Neural progenitor cell (in vitro differentiated cells): ENCODE measurements at regions not wholly inside any gene's neighbourhood (a gene's known extent, or its start where the extent isn't known, plus 50 kb on each side); places are given as distances from the start of the nearest gene placed in this dataset.

Experiments used
- DNase-seq: peaks from one replicate; pipeline ENCODE4 v3.0.0-alpha.2; 2016; ENCODE audit warnings: low spot score
- H2AFZ ChIP-seq: fragments of 200-600 bp; sonication (generic); replicated peaks from 2 replicates; pipeline ENCODE4 v1.6.1; 2016; ENCODE audit warnings: antibody characterized with exemption
- H3F3A ChIP-seq: fragments of 200-600 bp; sonication (generic); 2 replicates; pipeline ENCODE4 v1.6.1; 2016; ENCODE audit warnings: antibody characterized with exemption, low read depth
- H3K27ac ChIP-seq: fragments of 200-600 bp; sonication (generic); 2 replicates; pipeline ENCODE4 v1.5.1; 2016; ENCODE audit warnings: mild to moderate bottlenecking
- H3K27me3 ChIP-seq: fragments of 200-600 bp; sonication (generic); 2 replicates; pipeline ENCODE4 v1.6.1; 2016; ENCODE audit warnings: mild to moderate bottlenecking, moderate library complexity
- H3K36me3 ChIP-seq: fragments of 200-600 bp; sonication (generic); 2 replicates; pipeline ENCODE4 v1.5.1; 2016
- H3K4me1 ChIP-seq: fragments of 200-600 bp; sonication (generic); 2 replicates; pipeline ENCODE4 v1.6.1; 2016; ENCODE audit warnings: mixed run types
- H3K4me2 ChIP-seq: fragments of 200-600 bp; sonication (generic); 2 replicates; pipeline ENCODE4 v1.6.1; 2016
- H3K4me3 ChIP-seq: fragments of 200-600 bp; sonication (generic); 2 replicates; pipeline ENCODE4 v1.5.1; 2016
- H3K79me2 ChIP-seq: fragments of 200-600 bp; sonication (generic); 2 replicates; pipeline ENCODE4 v1.6.1; 2016; ENCODE audit warnings: low read depth
- H3K9ac ChIP-seq: fragments of 200-600 bp; sonication (generic); 2 replicates; pipeline ENCODE4 v1.6.1; 2016
- H3K9me3 ChIP-seq: fragments of 200-600 bp; sonication (generic); 2 replicates; pipeline ENCODE4 v1.5.1; 2016; ENCODE audit warnings: low read depth
- H4K20me1 ChIP-seq: fragments of 200-600 bp; sonication (generic); 2 replicates; pipeline ENCODE4 v1.6.1; 2016; ENCODE audit warnings: low read depth
- H3K27ac Mint-ChIP-seq: 3 replicates; pipeline ENCODE4 v1.8.0; 2021; ENCODE audit warnings: mixed read lengths
- H3K27me3 Mint-ChIP-seq: 2 replicates; pipeline ENCODE4 v1.8.0; 2022; ENCODE audit warnings: low read depth, mild to moderate bottlenecking, inconsistent platforms, moderate library complexity, mixed read lengths; ENCODE audit not compliant: insufficient read depth
- H3K36me3 Mint-ChIP-seq: 3 replicates; pipeline ENCODE4 v1.8.0; 2021; ENCODE audit warnings: mixed read lengths
- H3K4me1 Mint-ChIP-seq: 3 replicates; pipeline ENCODE4 v1.8.0; 2021; ENCODE audit warnings: mixed read lengths
- H3K4me3 Mint-ChIP-seq: 3 replicates; pipeline ENCODE4 v1.8.0; 2021; ENCODE audit warnings: mild to moderate bottlenecking, moderate library complexity, mixed read lengths
- H3K9me3 Mint-ChIP-seq: 3 replicates; pipeline ENCODE4 v1.8.0; 2020; ENCODE audit warnings: mixed read lengths
- EZH2 ChIP-seq: fragments of 200-600 bp; sonication (generic); IDR thresholded peaks from 2 replicates; pipeline ENCODE4 v1.6.1; 2017; ENCODE audit warnings: antibody characterized with exemption, mild to moderate bottlenecking, moderate library complexity
- EZH2phosphoT487 ChIP-seq: fragments of 200-600 bp; sonication (generic); IDR thresholded peaks from 2 replicates; pipeline ENCODE4 v1.6.1; 2017; ENCODE audit warnings: antibody characterized with exemption
- TF ChIP-seq, protein P1 (sequence below): fragments of 200-600 bp; sonication (generic); IDR thresholded peaks from 2 replicates; pipeline ENCODE4 v1.5.1; 2017; ENCODE audit warnings: antibody characterized with exemption, mild to moderate bottlenecking

DNA sequence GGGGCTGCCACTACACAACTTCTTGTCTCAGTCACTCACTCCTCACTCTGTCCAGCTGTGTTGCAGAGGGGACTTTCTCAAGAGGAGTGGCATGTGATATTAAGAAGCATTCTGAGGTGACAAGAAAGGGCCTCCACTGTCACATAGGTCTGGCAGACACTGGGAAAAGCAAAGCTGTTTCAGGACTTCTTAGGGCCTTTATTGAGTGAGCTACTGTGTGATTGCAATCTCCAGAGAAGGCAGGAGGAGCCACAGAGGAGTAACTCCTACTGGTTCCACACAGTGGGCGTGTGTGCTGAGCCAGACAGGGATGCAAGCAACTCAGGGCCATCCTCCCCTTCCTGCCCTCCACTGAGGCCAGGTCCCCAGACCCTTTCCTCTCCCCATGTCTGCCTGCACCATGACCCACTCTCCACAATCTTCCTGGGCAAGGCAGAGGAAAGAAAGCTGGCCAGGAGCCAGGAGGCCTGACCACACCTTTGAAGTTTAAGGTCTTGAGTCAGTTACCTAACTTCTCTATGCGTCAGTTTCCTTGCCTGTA, 262.0 kb upstream of the ZMIZ1 start:
- no peak overlapping the region for H3K9ac ChIP-seq
- H3K4me3 ChIP-seq = no peak overlapping the region
- H3K27me3 Mint-ChIP-seq = peaks cover 14% of the 10 kb centered on the region
- no peak overlapping the region for H3K4me2 ChIP-seq
- H3K4me1 ChIP-seq = peaks cover 14% of the 10 kb centered on the region
- no peak overlapping the region for H3K27ac ChIP-seq
- no peaks in the 10 kb centered on the region for H3K9me3 ChIP-seq
- no peak for TF ChIP-seq EZH2
- TF ChIP-seq, protein P1, sequence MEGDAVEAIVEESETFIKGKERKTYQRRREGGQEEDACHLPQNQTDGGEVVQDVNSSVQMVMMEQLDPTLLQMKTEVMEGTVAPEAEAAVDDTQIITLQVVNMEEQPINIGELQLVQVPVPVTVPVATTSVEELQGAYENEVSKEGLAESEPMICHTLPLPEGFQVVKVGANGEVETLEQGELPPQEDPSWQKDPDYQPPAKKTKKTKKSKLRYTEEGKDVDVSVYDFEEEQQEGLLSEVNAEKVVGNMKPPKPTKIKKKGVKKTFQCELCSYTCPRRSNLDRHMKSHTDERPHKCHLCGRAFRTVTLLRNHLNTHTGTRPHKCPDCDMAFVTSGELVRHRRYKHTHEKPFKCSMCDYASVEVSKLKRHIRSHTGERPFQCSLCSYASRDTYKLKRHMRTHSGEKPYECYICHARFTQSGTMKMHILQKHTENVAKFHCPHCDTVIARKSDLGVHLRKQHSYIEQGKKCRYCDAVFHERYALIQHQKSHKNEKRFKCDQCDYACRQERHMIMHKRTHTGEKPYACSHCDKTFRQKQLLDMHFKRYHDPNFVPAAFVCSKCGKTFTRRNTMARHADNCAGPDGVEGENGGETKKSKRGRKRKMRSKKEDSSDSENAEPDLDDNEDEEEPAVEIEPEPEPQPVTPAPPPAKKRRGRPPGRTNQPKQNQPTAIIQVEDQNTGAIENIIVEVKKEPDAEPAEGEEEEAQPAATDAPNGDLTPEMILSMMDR = no peak
- TF ChIP-seq EZH2phosphoT487 = no peak
- no peak overlapping the region for H3K27ac Mint-ChIP-seq
- no peak overlapping the region for H2AFZ ChIP-seq
- H3K79me2 ChIP-seq = no peaks in the 10 kb centered on the region
- no peaks in the 10 kb centered on the region for H3K27me3 ChIP-seq
- H3K4me1 Mint-ChIP-seq = peaks cover 33% of the 10 kb centered on the region
- H3K9me3 Mint-ChIP-seq = no peaks in the 10 kb centered on the region
- no peak overlapping the region for H3K4me3 Mint-ChIP-seq
- DNase-seq = no peak
- H4K20me1 ChIP-seq = no peaks in the 10 kb centered on the region
- no peaks in the 10 kb centered on the region for H3F3A ChIP-seq
- H3K36me3 Mint-ChIP-seq = no peaks in the 10 kb centered on the region
- no peaks in the 10 kb centered on the region for H3K36me3 ChIP-seq

DNA sequence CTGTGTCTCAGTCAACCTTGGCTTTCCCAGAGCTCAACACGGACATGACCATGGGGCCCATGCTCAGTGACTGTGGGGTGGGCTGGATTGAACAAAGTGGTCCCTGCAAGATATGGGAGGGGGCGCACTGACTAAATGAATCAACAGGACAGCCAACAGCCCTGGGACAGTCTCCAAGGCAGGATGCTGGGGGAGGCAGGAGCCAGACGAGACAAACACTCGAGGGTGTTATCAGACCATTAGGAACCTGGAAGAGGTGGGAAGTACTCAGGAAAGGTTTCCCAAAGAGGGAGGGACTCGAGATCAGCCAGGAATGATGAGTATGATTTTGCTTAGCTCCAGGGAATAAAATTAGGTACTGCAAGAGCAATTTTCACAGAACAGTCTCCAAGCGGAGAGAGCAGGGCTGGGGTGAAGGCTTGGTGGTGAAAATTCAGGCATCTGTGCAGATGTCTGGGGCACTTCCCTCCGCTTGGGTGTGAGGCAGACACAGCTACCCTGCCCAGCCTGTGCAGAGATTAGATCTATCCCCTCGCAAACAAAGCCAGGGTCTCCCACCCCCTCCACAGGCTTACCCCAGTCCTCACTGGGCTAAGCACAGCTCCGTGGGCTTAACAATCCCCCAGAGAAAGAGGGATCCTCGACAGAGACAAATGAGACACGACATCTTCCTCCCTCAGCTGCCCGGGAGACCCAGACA, 261.1 kb upstream of the ZMIZ1 start:
- TF ChIP-seq EZH2phosphoT487 (no peak), EZH2 (no peak)
- TF ChIP-seq, protein P1 = no peak
- Histone ChIP-seq H3K4me3 (no peak overlapping the region), H3K4me2 (no peak overlapping the region), H3K36me3 (no peaks in the 10 kb centered on the region), H3K9ac (no peak overlapping the region), H3K9me3 (no peaks in the 10 kb centered on the region), H3K27ac (no peak overlapping the region), H4K20me1 (no peaks in the 10 kb centered on the region), H2AFZ (no peak overlapping the region), H3K27me3 (no peaks in the 10 kb centered on the region), H3F3A (no peaks in the 10 kb centered on the region), H3K4me1 (peaks cover 14% of the 10 kb centered on the region), H3K79me2 (no peaks in the 10 kb centered on the region)
- peak; percentile 46 for DNase-seq
- peak overlapping the region; percentile 55 for H3K27ac Mint-ChIP-seq
- peaks cover 9% of the 10 kb centered on the region for H3K27me3 Mint-ChIP-seq
- no peaks in the 10 kb centered on the region for H3K36me3 Mint-ChIP-seq
- H3K4me1 Mint-ChIP-seq = peaks cover 26% of the 10 kb centered on the region
- H3K9me3 Mint-ChIP-seq = no peaks in the 10 kb centered on the region
- H3K4me3 Mint-ChIP-seq = no peak overlapping the region

DNA sequence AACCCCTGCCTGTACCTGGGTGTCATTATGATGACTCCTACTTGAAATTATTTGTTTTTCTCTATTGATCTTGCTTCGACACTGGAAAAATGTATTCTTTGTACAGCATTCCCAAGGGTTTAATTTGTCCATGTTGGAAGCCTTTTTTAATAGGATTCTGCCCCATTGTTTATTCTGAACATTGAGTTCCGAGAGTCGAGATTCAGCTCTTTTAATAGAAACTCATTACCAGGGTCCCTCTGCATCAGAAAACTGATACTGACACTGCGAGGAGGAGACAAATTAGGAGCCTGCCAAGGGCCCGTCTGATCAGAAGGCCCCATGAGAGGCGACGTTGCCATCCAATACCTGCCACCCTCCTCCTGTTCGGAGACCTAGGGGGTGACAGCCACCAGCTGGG, 260.5 kb upstream of the ZMIZ1 start:
- H3K4me2 ChIP-seq = no peak overlapping the region
- TF ChIP-seq EZH2 (no peak), EZH2phosphoT487 (no peak)
- TF ChIP-seq, protein P1 = no peak
- no peak overlapping the region for H3K27ac ChIP-seq
- H3F3A ChIP-seq = no peaks in the 10 kb centered on the region
- H2AFZ ChIP-seq = no peak overlapping the region
- no peaks in the 10 kb centered on the region for H3K27me3 ChIP-seq
- Mint-ChIP-seq H3K36me3 (no peaks in the 10 kb centered on the region), H3K9me3 (no peaks in the 10 kb centered on the region), H3K27ac (no peak overlapping the region), H3K4me3 (no peak overlapping the region), H3K27me3 (peaks cover 8% of the 10 kb centered on the region), H3K4me1 (peaks cover 22% of the 10 kb centered on the region)
- H3K9me3 ChIP-seq = no peaks in the 10 kb centered on the region
- H3K79me2 ChIP-seq = no peaks in the 10 kb centered on the region
- no peaks in the 10 kb centered on the region for H4K20me1 ChIP-seq
- H3K4me1 ChIP-seq = peaks cover 10% of the 10 kb centered on the region
- H3K36me3 ChIP-seq = no peaks in the 10 kb centered on the region
- no peak overlapping the region for H3K4me3 ChIP-seq
- DNase-seq = no peak
- no peak overlapping the region for H3K9ac ChIP-seq
